Activated CD8-positive, alpha-beta memory T cell treated with anti-CD3 and anti-CD28 coated beads for 36 hours (primary cell): ENCODE measurements at regions not wholly inside any gene's neighbourhood (a gene's known extent, or its start where the extent isn't known, plus 50 kb on each side); places are given as distances from the start of the nearest gene placed in this dataset.
"Not testable (repeated sequence)": the region's sequence is repeated elsewhere in the genome, so short reads cannot be mapped to it uniquely, and the experiment has no call there.

Experiments
- CTCF ChIA-PET: fragments of 350-600 bp; sonication (Branson Sonifier 250); formaldehyde crosslinking; loops from one replicate; lab custom pipeline; 2021; ENCODE audit warnings: antibody characterized with exemption; lab: Charles Lee
- POLR2A ChIA-PET: fragments of 350-600 bp; sonication (Branson Sonifier 250); formaldehyde crosslinking; loops from one replicate; lab custom pipeline; 2021; ENCODE audit warnings: antibody characterized with exemption; lab: Charles Lee

GRCh38 chr1:240722788-240723187 is 110.8 kb upstream of the GREM2 start:
- ChIA-PET CTCF (no interaction called here), POLR2A (no interaction called here)

GRCh38 chr1:240720976-240721375 is 109.0 kb upstream of the GREM2 start:
- CTCF ChIA-PET, result no interaction called here
- POLR2A ChIA-PET, result no interaction called here

GRCh38 chr1:240719953-240720700 is 108.2 kb upstream of the GREM2 start:
- CTCF ChIA-PET, result no interaction called here
- POLR2A ChIA-PET, result no interaction called here

DNA sequence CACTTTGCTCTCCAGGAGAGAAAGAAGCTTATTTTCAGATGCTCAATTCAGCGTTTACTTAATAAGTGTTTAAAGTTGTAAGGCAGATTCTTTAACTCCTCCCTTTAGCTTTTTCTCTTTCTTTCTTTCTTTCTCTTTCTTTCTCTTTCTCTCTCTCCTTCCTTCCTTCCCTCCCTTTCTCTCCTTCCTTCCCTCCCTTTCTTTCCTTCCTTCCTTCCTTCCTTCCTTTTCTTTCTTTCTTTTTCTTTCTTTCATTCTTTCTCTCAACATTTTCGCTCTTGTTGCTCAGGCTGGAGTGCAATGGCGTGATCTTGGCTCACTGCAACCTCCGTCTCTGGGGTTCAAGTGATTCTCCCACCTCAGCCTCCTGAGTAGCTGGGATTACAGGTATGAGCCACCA is 104.6 kb upstream of the GREM2 start:
- CTCF ChIA-PET, POLR2A ChIA-PET: not testable (repeated sequence)

DNA sequence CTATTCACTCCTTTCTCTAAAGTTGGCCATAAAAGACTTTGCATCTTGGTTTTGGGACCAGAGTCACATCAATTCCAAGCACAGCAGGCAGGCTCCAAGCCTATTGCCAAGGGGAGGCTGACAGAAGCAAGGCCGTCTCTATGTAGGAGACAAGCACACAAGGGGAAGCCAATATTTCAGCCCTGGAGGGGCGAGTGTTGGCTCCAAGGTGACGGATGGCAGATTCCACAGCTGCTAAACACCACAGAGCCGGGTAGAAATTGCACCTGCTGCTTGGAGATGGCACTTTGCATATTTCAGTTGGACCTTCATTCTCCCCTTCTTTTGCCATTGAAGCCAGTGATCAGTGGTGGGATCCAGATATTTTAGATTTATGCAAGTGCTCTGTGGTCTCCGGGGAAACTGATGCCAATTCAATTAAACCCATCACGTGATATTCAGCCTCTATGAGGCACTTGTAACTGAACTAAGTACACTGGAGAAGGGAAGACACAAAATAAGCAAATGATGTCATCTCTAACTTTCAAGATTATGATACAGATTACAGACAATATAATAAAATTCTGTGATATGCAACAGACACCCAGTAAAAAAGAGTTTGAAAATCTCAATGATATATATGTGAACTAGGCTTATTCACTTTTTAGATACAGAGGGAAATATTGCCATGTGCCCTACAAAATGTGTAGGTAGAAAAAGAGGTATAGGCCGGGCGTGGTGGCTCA is 102.8 kb upstream of the GREM2 start:
- POLR2A ChIA-PET, result no interaction called here
- CTCF ChIA-PET, result no interaction called here

DNA sequence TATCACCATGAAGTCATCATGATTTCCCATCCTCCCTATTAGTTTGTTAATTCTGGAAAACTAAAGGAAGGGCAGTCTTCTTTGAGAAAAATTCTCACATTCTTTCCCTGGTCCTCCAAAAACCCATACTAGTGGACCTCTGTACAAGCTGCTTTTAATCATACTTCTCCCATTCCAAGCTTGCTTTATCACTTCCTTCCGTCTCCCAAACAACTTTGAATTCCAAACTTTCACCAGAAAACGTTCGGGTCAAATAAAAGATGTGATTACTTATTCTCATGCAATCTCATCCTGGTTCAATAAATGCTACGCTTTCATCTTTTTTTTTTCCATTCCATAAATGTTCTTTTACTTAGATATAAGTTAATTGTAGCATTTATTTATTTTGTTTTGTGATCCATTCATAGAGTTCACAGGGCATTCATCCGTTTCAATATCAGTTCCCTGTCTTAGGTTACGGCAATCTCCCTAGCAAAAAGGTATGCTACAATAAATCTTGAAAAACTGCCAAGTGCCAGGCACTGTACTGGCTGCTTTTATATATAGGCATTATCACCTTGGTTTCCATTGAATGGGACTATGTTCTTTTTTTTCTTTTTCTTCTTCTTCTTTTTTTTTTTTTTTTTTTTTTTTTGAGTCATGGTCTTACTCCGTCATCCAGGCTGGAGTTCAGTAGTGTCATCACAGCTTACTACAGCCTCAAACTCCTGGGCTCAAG is 100.2 kb upstream of the GREM2 start:
- ChIA-PET POLR2A (no interaction called here), CTCF (no interaction called here)

- CTCF ChIA-PET, result no interaction called here
- POLR2A ChIA-PET, result no interaction called here
Measured at GRCh38 chr1:240711020-240711419, 99.1 kb upstream of the GREM2 start.

DNA sequence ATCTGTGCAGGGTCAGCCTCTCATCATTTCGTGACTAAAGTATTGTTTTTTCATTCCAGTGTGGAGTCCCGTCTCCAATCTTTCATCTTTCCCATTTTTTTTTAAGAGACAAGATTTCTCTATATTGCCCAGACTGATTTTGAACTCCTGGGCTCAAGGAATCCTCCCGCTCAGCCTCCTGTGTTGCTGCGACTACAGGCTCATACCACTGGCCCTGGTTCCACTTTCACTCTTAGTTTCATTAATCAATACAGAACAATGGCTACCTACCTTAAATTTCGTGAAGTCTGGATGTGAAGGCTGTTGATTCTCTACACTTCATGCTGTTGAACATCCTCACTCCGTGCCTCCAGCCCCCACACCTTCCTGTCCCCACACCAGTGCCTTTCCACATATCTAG is 97.7 kb upstream of the GREM2 start:
- POLR2A ChIA-PET, result no interaction called here
- CTCF ChIA-PET, result no interaction called here

- CTCF ChIA-PET, result no interaction called here
Measured at GRCh38 chr1:240706150-240706935, 94.4 kb upstream of the GREM2 start.

DNA sequence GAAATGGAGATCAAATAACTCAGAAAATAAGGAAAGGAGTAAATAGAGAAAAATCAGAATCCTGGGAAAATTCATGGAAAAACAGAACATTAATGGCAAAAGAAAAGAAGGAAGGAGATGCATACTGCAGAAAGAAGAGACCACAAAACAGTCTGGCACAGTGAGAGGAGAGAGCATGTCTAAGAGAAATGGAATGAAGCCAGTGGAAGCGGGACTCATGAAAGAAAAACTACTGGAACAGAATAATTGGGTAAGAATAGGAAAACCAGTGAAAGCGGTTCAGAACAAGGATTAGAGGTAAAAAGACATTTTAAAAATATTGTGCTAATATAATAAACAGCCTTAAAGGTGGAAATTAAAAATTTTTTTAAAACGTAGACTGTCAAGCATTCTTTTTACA is 93.6 kb upstream of the GREM2 start:
- CTCF ChIA-PET, result no interaction called here
- POLR2A ChIA-PET, result no interaction called here

More at GRCh38 chr1:240706150-240706935, 94.4 kb upstream of the GREM2 start:
- POLR2A ChIA-PET, result no interaction called here

GRCh38 chr1:240701412-240701811 is 89.5 kb upstream of the GREM2 start:
- POLR2A ChIA-PET, result no interaction called here
- CTCF ChIA-PET, result no interaction called here

- ChIA-PET POLR2A (no interaction called here), CTCF (no interaction called here)
Measured at GRCh38 chr1:240695416-240695815, 83.5 kb upstream of the GREM2 start.

GRCh38 chr1:240693844-240694243 is 81.9 kb upstream of the GREM2 start:
- ChIA-PET CTCF (no interaction called here), POLR2A (no interaction called here)

DNA sequence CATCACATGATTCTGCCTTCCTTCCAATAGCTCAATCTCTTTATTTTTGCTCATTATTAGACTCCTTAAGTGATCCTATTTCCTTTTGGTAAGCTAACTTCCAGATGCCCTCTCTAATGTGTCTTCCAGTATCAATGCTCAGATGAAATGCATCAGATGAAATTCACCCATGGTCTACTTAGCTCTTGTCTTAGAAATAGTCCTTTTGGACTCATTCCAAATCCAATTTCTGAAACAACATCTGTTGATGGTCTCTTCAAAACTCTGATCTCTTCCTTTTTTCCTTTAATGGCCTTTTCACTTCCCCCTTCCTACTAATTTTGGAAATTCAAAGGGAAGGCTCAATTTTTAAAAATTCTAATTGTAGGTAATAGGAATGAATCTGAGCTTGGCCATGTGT is 81.1 kb upstream of the GREM2 start:
- POLR2A ChIA-PET, result no interaction called here
- CTCF ChIA-PET, result interaction anchor here (0.6 kb wide), 1 partner anchor 147 kb away, joined by 3 read pairs; no protein-coding TSS in a partner anchor

DNA sequence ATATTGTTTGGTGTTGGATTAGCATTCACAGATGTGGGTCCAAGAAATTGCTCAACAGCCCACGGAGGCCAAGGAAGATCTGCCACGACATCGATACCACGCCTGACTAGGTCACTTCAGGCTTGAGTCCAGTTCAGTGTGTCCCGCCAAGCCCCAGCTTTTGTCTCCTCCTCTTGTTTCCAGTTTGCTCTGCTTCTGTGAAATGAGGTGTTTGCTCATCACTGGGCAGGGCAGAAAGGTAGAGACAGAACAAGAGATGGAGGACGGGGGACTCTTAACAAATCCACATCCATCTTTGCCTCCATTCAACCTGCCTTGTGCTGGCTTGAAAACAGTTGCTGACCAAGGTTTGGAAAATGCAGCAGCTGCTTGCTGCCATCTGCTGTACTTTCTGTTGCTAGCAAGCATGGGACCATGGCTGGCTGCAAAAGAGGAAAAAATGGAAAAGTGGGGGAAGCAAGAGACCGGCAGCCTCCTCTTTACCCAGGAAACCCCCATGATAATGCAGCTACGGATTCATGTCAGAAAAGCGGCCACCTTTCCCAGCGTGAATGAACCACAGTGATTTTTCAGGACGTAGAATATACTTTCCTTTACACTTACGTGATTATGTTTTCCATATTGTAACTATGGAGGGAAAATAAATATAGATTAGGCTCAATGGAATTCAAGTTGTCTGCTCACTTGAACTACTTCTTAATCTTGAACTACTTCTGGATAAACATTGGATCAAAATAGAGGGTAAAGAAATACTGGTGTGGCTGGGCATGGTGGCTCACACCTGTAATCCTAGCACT is 80.2 kb upstream of the GREM2 start:
- ChIA-PET POLR2A (no interaction called here), CTCF (interaction anchor here (0.7 kb wide), 1 partner anchor 653 kb away, joined by 3 read pairs; no protein-coding TSS in a partner anchor)

DNA sequence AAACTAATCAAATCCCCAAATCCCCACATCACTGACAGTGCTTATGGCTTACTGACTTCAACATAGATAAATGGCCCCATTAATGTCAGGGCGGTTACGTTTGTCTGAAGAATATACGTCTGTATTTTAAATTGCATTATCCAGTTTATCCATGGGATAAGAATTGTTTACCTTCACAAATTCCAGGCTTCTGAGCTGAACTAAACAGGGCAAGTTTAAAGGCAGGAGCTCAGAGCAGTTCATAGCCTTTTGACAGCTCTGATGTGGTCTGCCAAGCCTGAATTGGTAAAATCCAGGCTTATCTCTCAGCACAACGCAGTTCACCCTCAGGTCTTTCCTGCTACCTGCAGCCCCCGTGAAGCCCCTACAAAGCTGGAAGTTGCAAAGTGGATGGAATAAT is 79.5 kb upstream of the GREM2 start:
- CTCF ChIA-PET, result no interaction called here
- POLR2A ChIA-PET, result no interaction called here

DNA sequence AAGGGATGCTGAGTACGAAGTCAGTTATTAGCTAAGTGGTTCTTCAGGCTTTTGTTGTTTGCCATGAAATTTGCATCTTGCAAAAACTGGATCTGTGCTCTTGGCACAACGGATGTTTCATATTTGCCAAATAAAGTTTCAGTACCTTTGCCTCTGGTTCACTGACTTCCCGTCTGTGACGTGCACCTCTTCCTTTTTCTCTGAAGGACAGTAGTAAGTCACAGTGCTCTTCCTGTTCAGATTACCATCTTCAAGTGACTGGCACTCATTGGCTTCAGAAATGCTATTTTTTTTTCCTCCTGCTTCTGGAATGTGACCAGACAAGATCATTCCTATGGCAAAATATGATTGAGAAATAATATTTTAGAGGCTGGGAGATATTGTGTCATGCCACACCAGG is 75.9 kb upstream of the GREM2 start:
- POLR2A ChIA-PET, result no interaction called here
- CTCF ChIA-PET, result no interaction called here

GRCh38 chr1:240683576-240683975 is 71.6 kb upstream of the GREM2 start:
- CTCF ChIA-PET, result no interaction called here
- POLR2A ChIA-PET, result no interaction called here

DNA sequence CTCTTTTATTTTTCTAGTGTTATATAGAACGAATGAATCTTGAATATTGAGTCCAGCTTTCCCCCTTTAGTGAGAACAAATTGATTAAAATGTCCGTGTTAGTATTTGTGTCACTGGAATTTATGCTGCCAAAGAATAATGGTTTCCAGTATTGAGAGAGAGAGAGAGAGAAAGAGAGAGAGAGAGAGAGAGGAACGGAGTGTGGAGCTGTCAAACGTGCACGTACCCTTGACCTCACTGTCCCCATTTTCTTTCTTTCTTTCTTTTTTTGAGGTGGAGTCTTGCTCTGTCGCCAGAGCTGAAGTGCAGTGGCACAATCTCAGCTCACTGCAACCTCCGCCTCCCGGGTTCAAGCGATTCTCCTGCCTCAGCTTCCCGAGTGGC is 70.9 kb upstream of the GREM2 start:
- POLR2A ChIA-PET, result no interaction called here
- CTCF ChIA-PET, result no interaction called here
